Smooth muscle cell (in vitro differentiated cells): ENCODE measurements at regions not wholly inside any gene's neighbourhood (a gene's known extent, or its start where the extent isn't known, plus 50 kb on each side); places are given as distances from the start of the nearest gene placed in this dataset.

Experiments
- DNase-seq: peaks from one replicate; lab custom pipeline; 2025; ENCODE audit not compliant: unreplicated experiment; lab: John Stamatoyannopoulos, UW
- H2AFZ ChIP-seq: fragments of 200-600 bp; sonication (generic); 2 replicates; pipeline ENCODE4 v1.6.0; 2016; ENCODE audit warnings: antibody characterized with exemption, low read depth, mild to moderate bottlenecking
- H3F3A ChIP-seq: fragments of 200-600 bp; sonication (generic); 2 replicates; pipeline ENCODE4 v1.6.0; 2017; ENCODE audit warnings: antibody characterized with exemption, low read depth
- H3K27ac ChIP-seq: fragments of 200-600 bp; sonication (generic); 2 replicates; pipeline ENCODE4 v1.5.1; 2016; ENCODE audit warnings: low read depth, mild to moderate bottlenecking
- H3K27me3 ChIP-seq: fragments of 200-600 bp; sonication (generic); 2 replicates; pipeline ENCODE4 v1.6.1; 2016; ENCODE audit warnings: low read depth, mild to moderate bottlenecking
- H3K36me3 ChIP-seq: fragments of 200-600 bp; sonication (generic); 2 replicates; pipeline ENCODE4 v1.5.1; 2016; ENCODE audit warnings: low read depth
- H3K4me1 ChIP-seq: fragments of 200-600 bp; sonication (generic); 2 replicates; pipeline ENCODE4 v1.5.1; 2016; ENCODE audit warnings: low read depth
- H3K4me2 ChIP-seq: fragments of 200-600 bp; sonication (generic); 2 replicates; pipeline ENCODE4 v1.6.0; 2016; ENCODE audit warnings: mild to moderate bottlenecking
- H3K4me3 ChIP-seq: fragments of 200-600 bp; sonication (generic); 2 replicates; pipeline ENCODE4 v1.5.1; 2016; ENCODE audit warnings: mild to moderate bottlenecking
- H3K79me2 ChIP-seq: fragments of 200-600 bp; sonication (generic); 2 replicates; pipeline ENCODE4 v1.6.0; 2016; ENCODE audit warnings: low read depth, mild to moderate bottlenecking
- H3K9ac ChIP-seq: fragments of 200-600 bp; sonication (generic); 2 replicates; pipeline ENCODE4 v1.6.0; 2016; ENCODE audit warnings: low read depth
- H3K9me3 ChIP-seq: fragments of 200-600 bp; sonication (generic); replicated peaks from 2 replicates; pipeline ENCODE4 v1.5.1; 2016; ENCODE audit warnings: low read depth
- H4K20me1 ChIP-seq: fragments of 200-600 bp; sonication (generic); 2 replicates; pipeline ENCODE4 v1.6.0; 2016; ENCODE audit warnings: low read depth
- WGBS: methylation state at CpG from one replicate; pipeline ENCODE4 v1.1.7; 2016; ENCODE audit warnings: low lambda C conversion rate; 5-methylcytosine and 5-hydroxymethylcytosine counted together
- TF ChIP-seq, protein P1 (sequence below): fragments of 200-600 bp; sonication (generic); IDR thresholded peaks from 2 replicates; pipeline ENCODE4 v1.5.1; 2017; ENCODE audit warnings: borderline replicate concordance, mild to moderate bottlenecking, antibody characterized with exemption; ENCODE audit not compliant: insufficient read depth, poor library complexity, severe bottlenecking

DNA sequence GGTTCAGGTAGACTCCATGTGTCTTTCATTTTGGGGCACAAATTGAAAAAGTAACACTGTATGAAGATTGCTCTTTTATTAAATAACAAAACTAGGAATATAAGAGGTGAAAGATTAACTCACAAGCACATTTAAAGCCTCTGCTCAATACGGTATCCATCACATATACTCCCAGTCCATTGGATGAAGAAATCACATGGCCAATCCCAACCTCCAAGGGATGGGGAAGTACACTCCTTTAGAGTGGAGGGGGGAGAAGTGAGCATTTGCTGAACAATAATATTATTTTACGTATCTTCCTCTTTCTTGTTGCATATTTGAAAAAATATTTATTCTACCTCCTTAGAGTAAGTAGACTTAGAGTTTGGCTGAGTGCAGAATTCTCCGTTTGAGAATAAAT, 316.5 kb downstream of the LMX1A start:
- no peak for DNase-seq
- H3K4me1 ChIP-seq, result no peaks in the 10 kb centered on the region
- no peaks in the 10 kb centered on the region for H3F3A ChIP-seq
- no peak overlapping the region for H2AFZ ChIP-seq
- no peaks in the 10 kb centered on the region for H3K9me3 ChIP-seq
- TF ChIP-seq, protein P1, sequence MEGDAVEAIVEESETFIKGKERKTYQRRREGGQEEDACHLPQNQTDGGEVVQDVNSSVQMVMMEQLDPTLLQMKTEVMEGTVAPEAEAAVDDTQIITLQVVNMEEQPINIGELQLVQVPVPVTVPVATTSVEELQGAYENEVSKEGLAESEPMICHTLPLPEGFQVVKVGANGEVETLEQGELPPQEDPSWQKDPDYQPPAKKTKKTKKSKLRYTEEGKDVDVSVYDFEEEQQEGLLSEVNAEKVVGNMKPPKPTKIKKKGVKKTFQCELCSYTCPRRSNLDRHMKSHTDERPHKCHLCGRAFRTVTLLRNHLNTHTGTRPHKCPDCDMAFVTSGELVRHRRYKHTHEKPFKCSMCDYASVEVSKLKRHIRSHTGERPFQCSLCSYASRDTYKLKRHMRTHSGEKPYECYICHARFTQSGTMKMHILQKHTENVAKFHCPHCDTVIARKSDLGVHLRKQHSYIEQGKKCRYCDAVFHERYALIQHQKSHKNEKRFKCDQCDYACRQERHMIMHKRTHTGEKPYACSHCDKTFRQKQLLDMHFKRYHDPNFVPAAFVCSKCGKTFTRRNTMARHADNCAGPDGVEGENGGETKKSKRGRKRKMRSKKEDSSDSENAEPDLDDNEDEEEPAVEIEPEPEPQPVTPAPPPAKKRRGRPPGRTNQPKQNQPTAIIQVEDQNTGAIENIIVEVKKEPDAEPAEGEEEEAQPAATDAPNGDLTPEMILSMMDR, result no peak
- H3K27me3 ChIP-seq, result no peaks in the 10 kb centered on the region
- no peak overlapping the region for H3K4me3 ChIP-seq
- H3K4me2 ChIP-seq, result no peak overlapping the region
- H3K36me3 ChIP-seq, result no peaks in the 10 kb centered on the region
- 97% methylated on average over 3 of the region's 3 CpGs for WGBS
- H3K79me2 ChIP-seq, result no peaks in the 10 kb centered on the region
- no peak overlapping the region for H3K9ac ChIP-seq
- no peak overlapping the region for H3K27ac ChIP-seq
- H4K20me1 ChIP-seq, result no peaks in the 10 kb centered on the region

DNA sequence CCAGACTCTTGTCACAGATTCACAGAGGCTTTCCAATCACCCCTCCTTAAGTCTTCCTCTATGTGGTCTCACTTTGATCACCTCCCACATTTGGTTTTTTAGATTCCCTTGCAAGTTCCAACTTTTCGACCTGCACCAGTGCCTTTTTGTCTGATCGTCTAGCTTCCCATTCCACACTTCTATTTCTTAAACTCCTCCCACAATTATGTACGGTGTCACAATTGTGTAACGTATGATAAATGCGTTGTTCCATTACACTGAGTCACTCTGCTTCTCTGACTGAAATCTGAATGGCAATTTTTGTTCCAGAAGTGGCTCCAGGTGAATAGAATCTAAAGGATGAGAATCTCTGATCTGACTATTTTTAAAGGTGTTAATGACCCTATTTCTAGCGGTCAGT, 320.1 kb downstream of the LMX1A start:
- peaks cover 5% of the 10 kb centered on the region for H3F3A ChIP-seq
- H3K27me3 ChIP-seq, result no peaks in the 10 kb centered on the region
- H3K9ac ChIP-seq, result no peak overlapping the region
- no peaks in the 10 kb centered on the region for H3K36me3 ChIP-seq
- H3K9me3 ChIP-seq, result no peaks in the 10 kb centered on the region
- H4K20me1 ChIP-seq, result no peaks in the 10 kb centered on the region
- H3K4me3 ChIP-seq, result no peak overlapping the region
- no peak overlapping the region for H3K4me2 ChIP-seq
- no peak overlapping the region for H2AFZ ChIP-seq
- H3K79me2 ChIP-seq, result no peaks in the 10 kb centered on the region
- TF ChIP-seq, protein P1, result no peak
- 86% methylated on average over 6 of the region's 6 CpGs for WGBS
- no peak for DNase-seq
- no peak overlapping the region for H3K27ac ChIP-seq
- no peaks in the 10 kb centered on the region for H3K4me1 ChIP-seq

DNA sequence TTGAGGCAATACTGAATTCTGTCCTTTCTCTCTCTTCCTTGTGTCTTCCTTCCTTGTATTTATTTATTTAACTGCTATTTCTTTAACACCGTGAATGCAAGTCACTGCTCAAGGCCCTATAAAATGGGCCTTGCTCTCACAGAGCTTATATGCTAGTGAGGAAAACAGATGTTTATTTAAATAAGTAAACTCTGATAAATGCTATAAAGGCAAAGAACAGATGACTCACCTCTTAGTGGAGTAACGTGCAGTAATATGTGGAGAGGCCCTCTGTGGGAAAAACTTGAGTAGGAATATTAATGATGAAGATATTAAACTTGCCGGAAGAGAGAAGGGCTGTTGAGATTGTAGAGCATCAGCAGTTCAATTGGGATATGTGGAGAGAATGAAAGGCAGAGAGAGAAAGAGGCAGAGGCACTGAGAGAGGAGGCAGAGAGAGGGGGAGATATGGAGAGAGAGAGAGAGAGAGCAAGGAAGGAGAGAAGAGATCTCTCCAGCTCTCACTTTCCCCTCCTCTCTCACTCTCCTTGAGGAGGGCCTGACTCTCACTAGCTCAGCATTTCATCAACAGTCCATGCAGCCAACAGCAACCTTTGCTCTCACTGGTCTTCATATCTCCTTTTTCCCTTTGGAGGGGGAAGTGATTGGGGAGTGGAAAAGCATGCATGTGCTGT, 322.2 kb downstream of the LMX1A start:
- H3F3A ChIP-seq, result peaks cover 5% of the 10 kb centered on the region
- peak overlapping the region; percentile 35 for H3K4me2 ChIP-seq
- H3K79me2 ChIP-seq, result no peaks in the 10 kb centered on the region
- 21% methylated on average over 3 of the region's 3 CpGs for WGBS
- no peaks in the 10 kb centered on the region for H4K20me1 ChIP-seq
- no peak overlapping the region for H3K9ac ChIP-seq
- no peak for DNase-seq
- no peaks in the 10 kb centered on the region for H3K36me3 ChIP-seq
- no peak overlapping the region for H3K4me3 ChIP-seq
- H3K4me1 ChIP-seq, result no peaks in the 10 kb centered on the region
- H2AFZ ChIP-seq, result peak overlapping the region; percentile 46
- TF ChIP-seq, protein P1, result no peak
- peak overlapping the region; percentile 55 for H3K27ac ChIP-seq
- H3K9me3 ChIP-seq, result no peaks in the 10 kb centered on the region
- H3K27me3 ChIP-seq, result no peaks in the 10 kb centered on the region

DNA sequence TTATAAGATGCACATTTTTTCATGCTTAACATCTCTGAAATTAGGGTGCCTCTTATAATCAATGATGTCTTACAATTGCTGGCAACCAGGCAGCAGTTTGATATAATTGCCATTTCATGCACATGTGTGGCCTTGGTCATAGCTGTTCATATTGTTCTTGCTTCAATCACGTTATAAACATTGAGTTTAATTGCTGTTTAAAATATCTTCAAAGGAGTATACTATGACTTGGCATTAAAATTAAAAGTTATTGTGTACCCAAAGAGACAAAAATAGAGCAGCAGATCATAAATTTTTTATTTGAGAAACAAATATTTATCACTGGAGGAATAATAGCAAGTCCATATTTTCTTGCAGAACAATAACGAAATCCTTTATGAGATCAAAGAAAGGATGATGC, 325.5 kb downstream of the LMX1A start:
- TF ChIP-seq, protein P1, result no peak
- Histone ChIP-seq H3K4me2 (no peak overlapping the region), H3K9ac (no peak overlapping the region), H3K27ac (no peak overlapping the region), H3K27me3 (no peaks in the 10 kb centered on the region), H3K9me3 (no peaks in the 10 kb centered on the region), H3F3A (peaks cover 5% of the 10 kb centered on the region), H3K4me3 (no peak overlapping the region), H3K4me1 (no peaks in the 10 kb centered on the region), H4K20me1 (no peaks in the 10 kb centered on the region), H2AFZ (no peak overlapping the region), H3K79me2 (no peaks in the 10 kb centered on the region), H3K36me3 (no peaks in the 10 kb centered on the region)
- 90% methylated on average over 2 of the region's 2 CpGs for WGBS
- no peak for DNase-seq
